ENCODE measurements at regions not wholly inside any gene's neighbourhood (a gene's known extent, or its start where the extent isn't known, plus 50 kb on each side); places are given as distances from the start of the nearest gene placed in this dataset.

- no peaks in the 10 kb centered on the region for H3K36me3 ChIP-seq (ENCODE audit: control insufficient read depth, insufficient read depth, low read length)
- TF ChIP-seq CTCF (IDR thresholded peaks at IDR 0.05; ENCODE audit: insufficient read depth, low read length, poor library complexity, severe bottlenecking) = peak; percentile 88
- no peak overlapping the region for H3K4me3 ChIP-seq (replicated peaks; ENCODE audit: low read depth, low read length)
- DNase-seq (ENCODE audit: extremely low read depth, insufficient read length) = peak; percentile 34
- H3K27me3 ChIP-seq (replicated peaks; ENCODE audit: control insufficient read depth, insufficient read depth, low read length) = no peaks in the 10 kb centered on the region; the same call in none of the 2 replicates
Measured at GRCh38 chr12:111024205-111024801, 103.9 kb upstream of the MYL2 start.

GRCh38 chr12:111022386-111022785 lies 102.0 kb upstream of the MYL2 start:
- no peak for TF ChIP-seq CTCF (IDR thresholded peaks at IDR 0.05; ENCODE audit: insufficient read depth, low read length, poor library complexity, severe bottlenecking)
- H3K36me3 ChIP-seq (ENCODE audit: control insufficient read depth, insufficient read depth, low read length) = no peaks in the 10 kb centered on the region
- H3K4me3 ChIP-seq (replicated peaks; ENCODE audit: low read depth, low read length) = no peak overlapping the region
- no peaks in the 10 kb centered on the region; the same call in none of the 2 replicates for H3K27me3 ChIP-seq (replicated peaks; ENCODE audit: control insufficient read depth, insufficient read depth, low read length)
- no peak for DNase-seq (ENCODE audit: extremely low read depth, insufficient read length)

- TF ChIP-seq CTCF (IDR thresholded peaks at IDR 0.05; ENCODE audit: insufficient read depth, low read length, poor library complexity, severe bottlenecking) = no peak
- DNase-seq (ENCODE audit: extremely low read depth, insufficient read length) = no peak
- H3K27me3 ChIP-seq (replicated peaks; ENCODE audit: control insufficient read depth, insufficient read depth, low read length) = no peaks in the 10 kb centered on the region; the same call in 1 of the 2 replicates
Measured at GRCh38 chr12:111014547-111014946, 94.2 kb upstream of the MYL2 start.

GRCh38 chr12:111012918-111013317 lies 92.5 kb upstream of the MYL2 start:
- Histone ChIP-seq H3K27me3 (replicated peaks; ENCODE audit: control insufficient read depth, insufficient read depth, low read length) (no peaks in the 10 kb centered on the region; the same call in 1 of the 2 replicates), H3K36me3 (ENCODE audit: control insufficient read depth, insufficient read depth, low read length) (no peaks in the 10 kb centered on the region), H3K4me3 (replicated peaks; ENCODE audit: low read depth, low read length) (no peak overlapping the region)
- no peak for DNase-seq (ENCODE audit: extremely low read depth, insufficient read length)
- no peak for TF ChIP-seq CTCF (IDR thresholded peaks at IDR 0.05; ENCODE audit: insufficient read depth, low read length, poor library complexity, severe bottlenecking)

More at GRCh38 chr12:111014547-111014946, 94.2 kb upstream of the MYL2 start:
- no peaks in the 10 kb centered on the region for H3K36me3 ChIP-seq (ENCODE audit: control insufficient read depth, insufficient read depth, low read length)
- no peak overlapping the region for H3K4me3 ChIP-seq (replicated peaks; ENCODE audit: low read depth, low read length)

GRCh38 chr12:111011999-111012600 lies 91.7 kb upstream of the MYL2 start:
- no peak for TF ChIP-seq CTCF (IDR thresholded peaks at IDR 0.05; ENCODE audit: insufficient read depth, low read length, poor library complexity, severe bottlenecking)
- Histone ChIP-seq H3K4me3 (replicated peaks; ENCODE audit: low read depth, low read length) (no peak overlapping the region), H3K36me3 (ENCODE audit: control insufficient read depth, insufficient read depth, low read length) (no peaks in the 10 kb centered on the region), H3K27me3 (replicated peaks; ENCODE audit: control insufficient read depth, insufficient read depth, low read length) (no peaks in the 10 kb centered on the region; the same call in 1 of the 2 replicates)
- no peak for DNase-seq (ENCODE audit: extremely low read depth, insufficient read length)

Data from GM06990 (cell line).